HG03354 (cell line): ENCODE measurements at regions not wholly inside any gene's neighbourhood (a gene's known extent, or its start where the extent isn't known, plus 50 kb on each side); places are given as distances from the start of the nearest gene placed in this dataset.

ENCODE experiments used
- ATAC-seq: cut with Tn5 transposase; IDR thresholded peaks from one replicate; pipeline ENCODE4 v1.9.1; 2021; ENCODE audit warnings: mild to moderate bottlenecking; ENCODE audit not compliant: unreplicated experiment, poor library complexity, severe bottlenecking

- no peak for ATAC-seq
Measured at GRCh38 chr5:147018812-147019211, 140.3 kb upstream of the PPP2R2B start.

GRCh38 chr5:147036691-147037245 is 158.2 kb upstream of the PPP2R2B start:
- ATAC-seq = no peak

DNA sequence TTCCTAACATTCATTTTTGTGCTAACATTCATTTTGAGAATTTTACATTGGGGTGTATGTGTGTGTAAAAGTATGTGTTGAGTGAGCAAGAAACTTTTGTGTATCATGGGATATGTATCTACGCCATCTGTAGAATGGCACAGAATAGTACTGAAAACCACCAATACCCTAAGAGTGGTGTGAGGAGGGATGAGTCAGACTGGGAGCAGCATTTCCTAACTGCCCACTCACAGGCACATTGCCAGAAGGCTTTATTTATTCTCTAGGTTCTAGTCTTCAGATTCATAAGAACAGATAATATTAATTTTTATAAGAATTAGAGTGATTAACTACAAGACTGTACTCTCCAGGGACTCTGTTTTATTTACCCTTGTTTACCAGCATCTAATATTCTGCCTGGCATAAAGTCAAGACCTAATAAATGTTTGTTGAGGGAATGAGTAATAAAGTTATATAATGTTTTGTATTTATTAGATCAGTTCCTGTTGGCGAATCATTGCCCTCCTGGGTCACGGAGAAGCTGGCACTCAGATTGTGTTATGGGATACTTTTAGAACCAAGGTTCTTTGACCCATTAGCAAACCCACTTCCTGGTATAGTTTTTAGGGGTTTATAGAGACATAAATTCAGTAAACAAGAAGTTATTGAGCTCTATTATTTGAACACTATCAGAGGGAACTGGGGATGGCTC is 159.1 kb upstream of the PPP2R2B start:
- peak; percentile 54 for ATAC-seq

DNA sequence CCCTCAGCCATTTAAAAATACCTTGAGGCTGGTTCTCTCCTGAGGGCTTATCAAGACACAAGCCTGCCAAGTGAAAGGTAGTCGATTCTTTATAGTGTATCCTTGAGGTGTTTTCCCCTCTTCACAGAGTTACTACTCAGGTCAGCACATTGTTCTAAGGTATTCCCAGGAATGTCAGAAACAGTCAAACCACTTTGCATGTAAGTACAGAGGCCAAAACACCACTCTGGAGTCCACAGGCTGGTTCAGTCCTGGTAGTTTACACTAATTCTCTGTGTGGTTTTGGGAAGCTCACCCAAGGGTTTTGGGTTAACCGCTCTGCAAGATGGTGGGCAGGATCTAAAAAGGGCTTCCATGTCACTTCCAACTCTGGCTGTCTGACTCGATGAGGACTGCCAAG is 162.3 kb upstream of the PPP2R2B start:
- no peak for ATAC-seq

DNA sequence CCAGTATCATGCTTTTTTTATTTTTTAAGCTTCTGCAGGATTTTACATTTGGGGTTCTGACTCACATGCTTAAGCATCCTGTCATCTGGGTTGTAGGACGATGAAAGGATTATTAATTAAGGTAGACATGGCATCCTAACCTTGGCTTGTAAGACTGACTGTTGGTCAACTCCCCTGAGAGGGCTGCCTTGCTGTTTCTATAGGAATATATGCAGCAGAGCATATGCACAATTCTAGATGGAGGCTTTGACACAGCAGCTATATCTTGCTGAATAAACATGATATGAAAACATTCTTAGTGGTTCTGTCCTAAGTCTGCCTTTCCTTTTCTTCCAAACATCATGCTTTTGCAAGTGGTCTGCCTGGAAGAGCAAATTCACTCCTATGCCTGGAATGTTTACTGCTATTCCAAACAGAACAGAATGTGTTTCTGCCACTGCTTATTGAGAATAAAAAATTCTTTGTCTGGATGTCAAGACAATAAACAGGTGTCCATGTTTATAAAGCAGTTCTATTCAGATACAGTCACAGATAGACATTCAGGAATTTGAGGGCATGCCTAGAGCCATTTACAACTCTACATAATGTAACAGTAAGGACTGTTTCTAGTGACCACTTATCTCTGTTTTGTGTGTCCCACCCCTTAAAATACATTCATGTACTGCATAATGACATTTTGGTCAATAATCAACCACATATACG is 166.2 kb upstream of the PPP2R2B start:
- ATAC-seq = no peak

GRCh38 chr5:147045290-147045689 is 166.7 kb upstream of the PPP2R2B start:
- no peak for ATAC-seq

- ATAC-seq = no peak
Measured at GRCh38 chr5:147046281-147046680, 167.7 kb upstream of the PPP2R2B start.

DNA sequence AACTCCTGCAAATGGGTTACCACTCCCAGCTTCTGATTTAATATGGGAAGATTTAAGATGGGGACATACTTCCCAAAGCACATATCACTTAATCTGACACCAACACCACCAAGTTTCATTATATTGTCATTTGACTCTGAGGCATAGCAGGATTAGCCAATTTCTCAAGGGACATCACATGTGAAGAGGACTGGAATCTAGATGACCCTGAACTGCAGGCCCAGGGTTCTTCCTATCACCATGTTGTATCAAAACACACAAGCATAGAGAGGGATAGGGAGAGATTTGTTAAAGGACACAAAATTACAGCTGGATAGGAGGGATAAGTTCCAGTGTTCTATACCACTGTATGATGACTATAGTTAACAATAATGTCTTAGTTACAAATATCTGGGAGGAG is 168.3 kb upstream of the PPP2R2B start:
- no peak for ATAC-seq

GRCh38 chr5:147049764-147050163 is 171.2 kb upstream of the PPP2R2B start:
- ATAC-seq = no peak

DNA sequence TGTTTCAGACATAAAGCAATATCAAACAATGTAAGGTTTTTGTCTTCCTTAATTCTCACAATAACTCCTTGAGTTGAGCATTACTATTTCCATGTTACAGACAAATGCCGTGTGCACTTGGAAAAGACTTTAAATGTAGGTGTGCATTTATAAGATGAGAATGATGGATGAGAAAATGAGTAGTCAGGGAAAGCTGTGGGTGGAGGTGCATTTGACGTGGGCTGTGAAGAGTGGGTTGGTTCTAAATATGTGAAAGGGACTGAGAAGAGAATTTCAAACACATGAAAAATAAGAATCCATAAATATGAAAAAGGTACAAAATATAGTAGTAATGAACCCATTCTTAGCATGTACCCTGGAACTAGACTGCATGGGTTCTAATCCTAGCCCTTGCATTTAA is 171.6 kb upstream of the PPP2R2B start:
- no peak for ATAC-seq

- no peak for ATAC-seq
Measured at GRCh38 chr5:147051193-147051592, 172.6 kb upstream of the PPP2R2B start.

DNA sequence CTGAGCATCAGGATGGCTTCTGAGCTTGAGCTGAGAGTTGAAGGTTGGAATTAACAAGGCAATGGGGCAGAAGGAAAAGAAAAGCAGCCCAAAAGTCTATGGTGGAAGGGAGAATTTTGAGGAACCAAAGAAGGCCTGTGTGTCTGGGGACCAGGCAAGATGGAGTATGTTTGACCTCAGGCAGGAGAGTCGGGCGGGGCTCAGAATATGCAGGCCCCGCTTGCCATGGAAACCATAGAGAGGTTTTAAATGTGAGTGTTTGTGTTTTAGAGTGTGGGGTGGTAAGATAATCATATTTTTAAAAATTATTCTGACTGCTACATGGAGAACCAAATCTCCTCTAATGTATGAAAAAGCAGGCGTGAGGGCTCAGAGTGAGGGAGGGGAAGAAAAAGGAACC is 174.0 kb upstream of the PPP2R2B start:
- no peak for ATAC-seq

DNA sequence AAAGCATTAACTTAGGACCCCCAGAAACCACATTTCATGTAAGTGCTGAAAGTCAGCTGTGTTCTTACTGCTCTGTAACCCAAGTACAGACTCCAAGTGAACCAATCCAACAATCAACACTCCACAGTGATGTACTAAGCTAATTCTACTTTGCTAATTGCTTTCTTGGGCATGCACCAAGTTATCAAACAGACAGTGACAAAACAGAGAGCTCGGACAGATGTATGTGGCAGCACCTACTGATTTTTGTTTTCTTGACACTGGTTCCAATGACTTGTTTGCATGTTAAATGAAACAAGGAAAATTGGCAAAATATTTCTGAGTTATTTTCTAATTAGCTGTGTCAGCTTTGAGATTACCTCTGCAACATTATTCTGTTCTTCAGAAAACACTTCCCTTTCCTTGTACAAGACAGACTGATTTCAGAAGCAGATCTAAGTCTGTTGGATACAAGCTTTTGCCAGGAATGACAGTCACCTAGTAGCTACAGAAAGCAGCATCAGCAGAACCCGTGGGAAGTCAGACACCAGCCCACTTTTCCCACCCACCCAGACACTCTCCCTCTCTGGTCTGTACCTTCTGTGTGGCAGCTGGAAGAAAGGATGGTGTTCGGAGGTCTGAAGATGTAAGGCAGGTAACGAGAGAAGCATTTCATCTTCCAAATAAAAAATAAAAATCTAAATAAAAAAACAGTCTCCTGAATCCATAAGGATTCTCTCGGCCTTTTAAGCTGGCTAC is 176.7 kb upstream of the PPP2R2B start:
- no peak for ATAC-seq

DNA sequence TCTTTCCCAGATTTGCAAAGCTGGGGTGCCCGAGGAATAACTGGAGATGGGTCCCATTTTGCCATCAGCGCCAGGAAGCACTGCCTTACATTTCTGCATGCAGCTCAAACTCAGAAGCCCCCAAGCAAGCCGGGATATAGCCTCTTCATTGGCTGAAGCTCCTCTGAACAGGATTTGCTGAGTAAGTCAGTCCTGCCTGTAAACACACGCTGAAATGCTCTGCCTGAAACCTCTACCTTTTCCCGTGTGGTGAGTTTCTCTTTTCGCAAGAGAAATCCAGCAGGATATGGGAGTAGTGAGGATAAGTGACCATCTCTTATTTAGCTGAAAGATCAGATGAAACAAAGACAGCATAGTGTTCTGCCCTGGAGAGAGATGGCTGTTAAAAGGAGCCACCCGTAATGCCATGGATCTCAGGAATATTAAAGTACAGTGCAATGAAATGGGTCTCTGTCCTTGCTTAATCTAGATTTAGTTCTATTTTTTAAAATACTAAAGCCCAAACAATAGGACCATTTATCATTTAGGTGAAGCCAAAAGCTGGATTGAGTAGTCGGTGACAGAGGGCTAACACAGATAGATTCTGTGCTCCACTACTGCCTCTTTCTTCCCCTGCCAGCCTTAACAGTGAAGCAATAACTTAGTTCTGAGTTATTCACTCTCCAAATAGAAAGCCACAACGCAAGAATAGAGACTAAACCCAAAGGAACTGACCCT is 177.5 kb upstream of the PPP2R2B start:
- ATAC-seq = no peak

DNA sequence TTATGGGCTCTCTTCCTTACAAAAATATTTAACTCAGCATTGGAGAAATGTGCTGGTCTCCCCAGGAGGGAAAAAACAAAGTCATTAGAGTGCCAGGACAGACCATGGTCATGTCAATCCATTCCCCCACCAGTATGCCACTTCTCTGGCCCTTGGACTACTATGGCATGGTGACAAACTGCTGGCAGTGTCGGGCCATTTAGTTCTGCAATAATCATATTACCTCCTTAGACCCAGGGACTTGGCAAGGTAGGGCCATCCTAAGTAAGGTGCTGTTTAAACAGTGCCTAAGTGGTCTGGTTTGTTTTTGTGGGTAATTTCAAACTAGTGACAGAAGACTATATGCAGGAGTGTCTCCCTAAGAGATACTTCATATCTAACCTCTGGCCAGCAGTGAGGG is 177.8 kb upstream of the STK32A start:
- no peak for ATAC-seq

GRCh38 chr5:147061431-147061830 is 173.4 kb upstream of the STK32A start:
- ATAC-seq = no peak

GRCh38 chr5:147062427-147062826 is 172.4 kb upstream of the STK32A start:
- ATAC-seq = no peak

- no peak for ATAC-seq
Measured at GRCh38 chr5:147063943-147064342, 170.9 kb upstream of the STK32A start.

- ATAC-seq = peak; percentile 74
Measured at GRCh38 chr5:147065071-147065470, 169.8 kb upstream of the STK32A start.

- no peak for ATAC-seq
Measured at GRCh38 chr5:147068998-147069397, 165.8 kb upstream of the STK32A start.
